ENCODE measurements at regions not wholly inside any gene's neighbourhood (a gene's known extent, or its start where the extent isn't known, plus 50 kb on each side); places are given as distances from the start of the nearest gene placed in this dataset.

DNA sequence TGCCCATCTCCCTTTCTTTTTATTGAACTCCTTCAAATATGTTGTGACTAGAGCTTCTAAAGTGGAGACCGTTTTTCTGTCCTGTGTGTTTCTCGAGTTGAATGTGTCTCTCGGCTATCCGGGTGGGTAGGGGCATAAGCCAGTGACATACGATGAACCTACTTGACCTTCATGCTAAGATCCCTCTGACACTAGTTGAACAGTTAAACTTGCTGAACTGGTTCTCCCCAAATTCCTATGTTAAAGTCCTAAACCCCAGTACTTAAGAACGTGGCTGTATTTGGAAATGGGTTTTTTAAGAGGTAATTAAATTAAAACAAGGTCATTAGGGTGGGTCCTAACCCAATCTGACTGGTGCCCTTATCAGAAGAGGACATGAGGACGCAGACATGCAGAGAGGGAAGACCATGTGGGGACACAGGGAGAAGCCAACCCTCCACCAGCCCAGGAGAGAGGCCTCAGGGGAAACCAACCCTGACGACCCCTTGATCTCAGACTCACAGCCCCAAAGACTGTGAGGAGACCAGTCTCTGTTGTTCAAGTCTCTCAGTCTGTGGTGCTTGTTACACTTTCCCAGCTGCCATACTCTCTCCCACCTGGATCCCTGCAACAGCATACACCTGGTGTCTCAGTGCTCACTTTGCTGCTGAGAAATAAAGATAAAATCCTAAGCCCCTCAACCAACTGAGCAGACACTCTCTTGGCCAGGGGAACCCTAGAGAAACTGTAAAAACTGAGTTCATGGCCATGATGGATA lies 208.4 kb downstream of the MYLK4 start:
- no peak for DNase-seq (ENCODE audit: low read depth in 2 of 3, low spot score in 2 of 3)

DNA sequence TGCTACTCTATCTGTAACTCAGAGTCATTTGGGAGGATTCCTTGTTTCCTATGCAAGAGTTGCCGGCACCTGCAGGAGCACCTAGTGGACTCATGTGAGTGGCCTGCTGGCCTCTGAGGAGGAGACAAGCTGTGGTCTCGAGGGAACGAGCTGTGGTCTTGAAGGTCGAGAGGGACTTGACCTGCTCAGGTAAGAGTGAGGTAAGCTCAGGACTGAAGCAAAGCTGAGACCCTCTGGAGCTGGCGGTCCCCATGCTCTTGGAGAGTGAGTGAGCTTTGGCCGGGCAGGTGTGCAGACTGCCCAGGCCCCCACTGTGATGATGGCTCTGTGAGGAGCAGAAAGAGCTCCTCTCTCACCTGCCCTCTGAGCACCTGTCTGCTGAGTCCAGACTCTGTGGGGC lies 214.3 kb downstream of the MYLK4 start:
- DNase-seq (ENCODE audit: low read depth in 2 of 3, low spot score in 2 of 3), result no peak

GRCh38 chr6:2535506-2535905 lies 215.2 kb downstream of the MYLK4 start:
- DNase-seq (ENCODE audit: low read depth in 2 of 3, low spot score in 2 of 3), result no peak

GRCh38 chr6:2534406-2535042 lies 216.2 kb downstream of the MYLK4 start:
- no peak for DNase-seq (ENCODE audit: low read depth in 2 of 3, low spot score in 2 of 3)

DNA sequence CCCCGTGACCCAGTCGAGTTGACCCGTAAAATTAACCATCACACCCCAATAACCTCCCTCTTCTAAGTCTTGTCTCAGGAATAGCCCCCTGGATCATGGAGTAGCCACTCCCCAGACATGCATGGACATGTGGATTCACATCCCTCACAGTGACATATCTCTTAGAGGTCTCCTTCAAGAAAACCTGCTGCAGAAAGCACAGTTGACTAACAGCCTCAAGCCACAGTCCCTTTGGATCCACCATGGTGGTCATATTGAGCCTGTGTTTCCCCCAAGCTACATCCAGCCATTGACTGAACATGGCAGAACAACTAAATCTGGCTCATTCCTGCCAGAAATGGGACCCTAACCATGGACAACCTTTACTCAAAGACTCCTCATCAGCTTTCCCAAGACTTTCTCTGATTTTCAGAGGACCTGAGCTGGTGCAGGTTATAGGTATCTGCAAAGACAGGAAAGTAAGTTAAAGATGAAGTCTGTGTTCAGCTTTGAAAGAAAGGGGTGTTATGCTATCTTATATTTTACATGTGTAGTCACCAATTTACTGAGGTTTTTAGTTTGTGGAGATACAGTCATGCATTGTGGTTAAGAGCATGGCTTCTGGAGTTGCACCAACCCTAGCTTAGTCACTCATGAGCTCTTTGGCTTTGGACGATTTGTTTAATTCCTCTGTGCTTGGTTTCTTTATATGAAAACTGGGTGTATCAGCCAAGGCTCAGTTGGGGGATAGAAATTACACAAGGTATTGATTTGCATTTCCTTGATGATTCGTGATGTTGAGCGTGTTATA lies 219.1 kb downstream of the MYLK4 start:
- no peak for DNase-seq (ENCODE audit: low read depth in 2 of 3, low spot score in 2 of 3)

- DNase-seq (ENCODE audit: low read depth in 2 of 3, low spot score in 2 of 3), result no peak
Observed at GRCh38 chr6:2529211-2529719, 221.5 kb downstream of the MYLK4 start.

GRCh38 chr6:2528156-2528555 lies 222.6 kb downstream of the MYLK4 start:
- DNase-seq (ENCODE audit: low read depth in 2 of 3, low spot score in 2 of 3), result no peak

- DNase-seq (ENCODE audit: low read depth in 2 of 3, low spot score in 2 of 3), result no peak
Observed at GRCh38 chr6:2526766-2527165, 224.0 kb downstream of the MYLK4 start.

DNA sequence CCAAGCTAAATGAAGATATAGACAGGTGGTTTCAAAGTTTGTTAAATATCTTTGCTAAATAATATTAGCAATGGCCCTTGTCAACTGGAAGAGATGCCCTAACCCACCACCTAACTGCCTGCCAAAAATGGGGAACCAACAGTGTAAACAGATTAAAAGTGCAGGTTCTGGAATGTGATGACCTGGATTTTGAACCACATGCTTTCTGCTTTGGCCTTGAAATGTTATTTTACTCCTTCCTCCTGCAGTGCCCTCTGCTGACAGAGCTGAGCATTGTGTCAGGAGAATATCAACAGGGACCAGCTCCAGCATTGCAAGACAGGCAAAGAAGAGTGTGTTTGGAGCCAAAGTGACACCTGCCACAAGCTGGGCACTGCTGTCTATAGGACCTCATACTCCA lies 226.6 kb downstream of the MYLK4 start:
- DNase-seq (ENCODE audit: low read depth in 2 of 3, low spot score in 2 of 3), result no peak

- no peak for DNase-seq (ENCODE audit: low read depth in 2 of 3, low spot score in 2 of 3)
Observed at GRCh38 chr6:2523061-2523460, 227.7 kb downstream of the MYLK4 start.

GRCh38 chr6:2522521-2522920 lies 228.2 kb downstream of the MYLK4 start:
- DNase-seq (ENCODE audit: low read depth in 2 of 3, low spot score in 2 of 3), result no peak

GRCh38 chr6:2517855-2518473 lies 232.8 kb downstream of the MYLK4 start:
- DNase-seq (ENCODE audit: low read depth in 2 of 3, low spot score in 2 of 3), result no peak

GRCh38 chr6:2517401-2517800 lies 233.3 kb downstream of the MYLK4 start:
- no peak for DNase-seq (ENCODE audit: low read depth in 2 of 3, low spot score in 2 of 3)

GRCh38 chr6:2516059-2516458 lies 234.7 kb downstream of the MYLK4 start:
- no peak for DNase-seq (ENCODE audit: low read depth in 2 of 3, low spot score in 2 of 3)

DNA sequence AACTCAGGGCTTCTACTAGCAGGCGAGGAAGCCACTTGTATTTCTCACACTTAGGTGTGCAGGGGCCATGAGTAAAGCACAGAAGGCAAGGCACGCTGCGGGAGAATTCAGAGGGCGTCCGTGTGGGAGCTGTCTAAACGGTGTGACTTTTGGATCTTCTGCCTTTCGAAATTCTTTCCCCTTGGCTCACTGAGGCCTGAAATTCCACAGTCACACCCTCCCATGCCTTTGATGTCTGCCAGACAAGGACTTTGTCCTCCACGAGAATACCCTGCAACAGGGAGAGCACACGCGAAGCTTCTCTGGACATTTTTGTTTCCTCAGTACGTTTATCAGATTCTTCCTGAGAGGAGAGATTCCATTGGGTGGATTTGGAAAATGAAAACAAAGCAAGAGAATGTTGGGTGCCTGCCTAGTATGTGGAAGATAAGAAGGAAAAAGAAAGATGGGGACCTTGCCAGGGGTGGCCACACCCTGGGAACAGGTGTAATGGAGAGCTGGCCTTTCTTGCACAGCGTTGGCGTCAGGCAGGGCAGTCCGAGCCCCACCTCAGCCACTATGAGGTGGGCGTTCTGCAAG lies 235.7 kb downstream of the MYLK4 start:
- no peak for DNase-seq (ENCODE audit: low read depth in 2 of 3, low spot score in 2 of 3)

DNA sequence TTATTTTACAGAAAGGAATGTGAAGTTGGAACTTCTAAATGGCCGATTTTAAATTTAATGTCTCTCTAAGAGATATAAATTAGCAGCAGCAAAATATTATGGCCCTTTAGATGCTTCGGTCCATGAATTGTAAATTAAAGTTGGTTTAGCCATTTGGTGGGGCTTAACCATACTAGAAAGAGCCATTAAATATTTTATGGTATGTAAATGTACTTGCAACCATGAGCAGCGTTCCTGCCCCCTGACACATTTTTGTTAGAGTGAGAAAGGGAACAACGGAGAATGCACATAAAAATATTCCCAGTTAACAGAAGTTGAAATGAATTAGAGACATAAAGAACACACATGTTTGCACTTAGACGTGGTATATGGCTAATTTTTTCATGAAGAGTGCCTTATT lies 237.9 kb downstream of the MYLK4 start:
- DNase-seq (ENCODE audit: low read depth in 2 of 3, low spot score in 2 of 3), result no peak

DNA sequence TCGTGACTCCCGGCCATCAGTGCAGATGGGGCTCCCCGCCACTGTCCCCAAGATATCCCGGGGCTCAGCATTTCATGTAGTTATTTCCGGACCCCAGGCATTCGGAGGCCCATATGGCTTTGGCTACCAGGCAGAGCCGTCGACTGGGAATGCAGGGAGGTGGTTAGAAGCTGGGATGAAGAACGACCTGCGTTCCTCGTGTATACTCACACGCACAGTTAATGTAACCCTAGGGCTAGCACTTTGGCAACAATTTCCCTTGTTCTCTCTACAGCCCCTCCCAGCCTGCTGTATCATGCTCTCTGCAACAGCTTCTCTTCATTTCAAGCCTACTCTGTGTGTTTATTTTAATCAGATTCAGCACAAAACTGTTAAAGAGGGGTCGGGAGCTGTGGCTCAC lies 240.4 kb downstream of the MYLK4 start:
- no peak for DNase-seq (ENCODE audit: low read depth in 2 of 3, low spot score in 2 of 3)

- DNase-seq (ENCODE audit: low read depth in 2 of 3, low spot score in 2 of 3), result no peak
Observed at GRCh38 chr6:2509711-2510110, 241.0 kb downstream of the MYLK4 start.

DNA sequence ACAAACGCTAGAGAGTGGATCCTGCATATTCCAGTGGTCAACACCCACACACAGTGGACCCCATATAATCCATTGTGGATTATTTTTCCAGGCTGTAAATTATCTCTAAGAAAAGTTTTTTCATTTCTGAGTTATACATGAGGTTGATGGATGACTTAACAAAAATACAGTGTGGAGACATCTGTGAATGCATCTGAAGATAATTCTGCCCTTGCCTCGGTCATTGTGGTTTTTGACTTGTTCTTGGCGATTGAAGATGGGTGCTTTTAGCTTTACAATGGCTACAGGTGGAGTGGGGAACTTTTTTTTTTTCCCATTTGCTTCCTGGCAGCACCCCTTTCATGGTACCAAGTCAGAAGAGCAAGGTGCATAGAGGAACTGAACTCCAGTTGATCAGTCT lies 242.7 kb downstream of the MYLK4 start:
- DNase-seq (ENCODE audit: low read depth in 2 of 3, low spot score in 2 of 3), result no peak

- no peak for DNase-seq (ENCODE audit: low read depth in 2 of 3, low spot score in 2 of 3)
Observed at GRCh38 chr6:2507521-2508037, 243.1 kb downstream of the MYLK4 start.

- no peak for DNase-seq (ENCODE audit: low read depth in 2 of 3, low spot score in 2 of 3)
Observed at GRCh38 chr6:2507016-2507415, 243.7 kb downstream of the MYLK4 start.

All from activated CD8-positive, alpha-beta memory T cell treated with anti-CD3 and anti-CD28 coated beads for 48 hours (primary cell).